Lower leg skin (tissue), 4 donors: ENCODE measurements at regions not wholly inside any gene's neighbourhood (a gene's known extent, or its start where the extent isn't known, plus 50 kb on each side); places are given as distances from the start of the nearest gene placed in this dataset.
"Not testable (repeated sequence)": the region's sequence is repeated elsewhere in the genome, so short reads cannot be mapped to it uniquely, and the experiment has no call there.

ENCODE experiments used
- DNase-seq, 2 donors: peaks; one replicate each; pipeline ENCODE4 v3.0.0-alpha.2; 2019; ENCODE audit warnings: low spot score in 2 of 2
- H3K4me3 ChIP-seq: fragments of 200-600 bp; sonication (generic); 2 replicates; pipeline ENCODE4 v1.5.1; 2017; ENCODE audit warnings: mild to moderate bottlenecking, low read depth; ENCODE audit not compliant: poor library complexity, severe bottlenecking
- CTCF ChIP-seq, 3 donors: fragments of 450-650 bp; IDR thresholded peaks; one replicate each; pipeline ENCODE4 v1.5.1; 2016; ENCODE audit warnings: antibody characterized with exemption in 3 of 3, mild to moderate bottlenecking in 3 of 3, moderate library complexity in 2 of 3
- POLR2A ChIP-seq, 2 donors: fragments of 450-650 bp; IDR thresholded peaks; one replicate each; pipeline ENCODE4 v1.6.1; 2016 to 2017; ENCODE audit warnings: antibody characterized with exemption in 2 of 2, mild to moderate bottlenecking in 1 of 2, moderate library complexity in 1 of 2
- WGBS, 2 donors: methylation state at CpG; one replicate each; pipeline ENCODE4 v1.1.5; 2018; 5-methylcytosine and 5-hydroxymethylcytosine counted together
- intact Hi-C: fragments of 100-400 bp; cut with DNase I; formaldehyde crosslinking; loops from one replicate; pipeline ENCODE4 v1.15.0; 2023; ENCODE audit warnings: low total_unique reads

- TF ChIP-seq POLR2A (IDR thresholded peaks at IDR 0.05) = no peak
- no peak for TF ChIP-seq CTCF (IDR thresholded peaks at IDR 0.05)
- WGBS, 2 donors = 55 to 64% methylated on average over 3 of the region's 3 CpGs
- no peak overlapping the region for H3K4me3 ChIP-seq
- intact Hi-C loops = no loop called here
- no peak for DNase-seq
These were observed 116.2 kb upstream of the KCNK1 start for GRCh38 chr1:233497679-233498078.

GRCh38 chr1:233500106-233500505 lies 113.8 kb upstream of the KCNK1 start:
- WGBS, 2 donors = 58 to 59% methylated on average over 3 of the region's 3 CpGs
- DNase-seq = no peak
- H3K4me3 ChIP-seq = no peak overlapping the region
- intact Hi-C loops = no loop called here
- no peak for TF ChIP-seq POLR2A (IDR thresholded peaks at IDR 0.05)
- no peak for TF ChIP-seq CTCF (IDR thresholded peaks at IDR 0.05)

GRCh38 chr1:233503366-233503954 lies 110.4 kb upstream of the KCNK1 start:
- intact Hi-C loops = no loop called here
- TF ChIP-seq CTCF (IDR thresholded peaks at IDR 0.05) (no peak), POLR2A (IDR thresholded peaks at IDR 0.05) (no peak)
- H3K4me3 ChIP-seq = no peak overlapping the region
- 79 to 80% methylated on average over 5 of the region's 5 CpGs for WGBS, 2 donors
- no peak for DNase-seq

- H3K4me3 ChIP-seq = no peak overlapping the region
- DNase-seq = no peak
- intact Hi-C loops = no loop called here
- TF ChIP-seq CTCF (IDR thresholded peaks at IDR 0.05) (no peak), POLR2A (IDR thresholded peaks at IDR 0.05) (no peak)
These were observed 108.8 kb upstream of the KCNK1 start for GRCh38 chr1:233505130-233505529.

GRCh38 chr1:233505889-233506288 lies 108.0 kb upstream of the KCNK1 start:
- H3K4me3 ChIP-seq, DNase-seq, intact Hi-C loops: not testable (repeated sequence)
- 83 to 86% methylated on average over 3 of the region's 3 CpGs for WGBS, 2 donors

- DNase-seq = no peak
- no peak for TF ChIP-seq POLR2A (IDR thresholded peaks at IDR 0.05)
- no peak for TF ChIP-seq CTCF (IDR thresholded peaks at IDR 0.05)
- H3K4me3 ChIP-seq = no peak overlapping the region
- intact Hi-C loops = no loop called here
- 76 to 77% methylated on average over 3 of the region's 3 CpGs for WGBS, 2 donors
These were observed 104.4 kb upstream of the KCNK1 start for GRCh38 chr1:233509526-233509925.
